Pancreas (tissue), 10 donors: ENCODE measurements at regions not wholly inside any gene's neighbourhood (a gene's known extent, or its start where the extent isn't known, plus 50 kb on each side); places are given as distances from the start of the nearest gene placed in this dataset.
A peak's percentile ranks its signal among the peaks of the same experiment; 100 is the strongest.
"Not testable (repeated sequence)": the region's sequence is repeated elsewhere in the genome, so short reads cannot be mapped to it uniquely, and the experiment has no call there.

Experiments
- ATAC-seq, 4 donors: fragments of 200-7000 bp; cut with Tn5 transposase; one replicate each; pipeline versions ENCODE4 v1.8.0 to v1.9.1; 2020; ENCODE audit warnings: mild to moderate bottlenecking in 4 of 4, moderate library complexity in 4 of 4
- DNase-seq, 6 donors: peaks; one replicate each; pipeline ENCODE4 v3.0.0-alpha.2; 2020
- FAIRE-seq: peaks from 2 replicates; lab custom pipeline; 2012; peaks lifted over from hg19 to GRCh38; lab: Jason Lieb, UNC
- H3K27ac ChIP-seq, 4 donors: fragments of 200-600 bp; sonication (generic); 1 replicate in 3 of 4; 2 replicates in 1 of 4; pipeline versions ENCODE4 v1.5.0 to v1.8.0; 2020
- H3K27me3 ChIP-seq, 4 donors: fragments of 200-600 bp; one replicate each; pipeline ENCODE4 v1.8.0; 2021
- H3K36me3 ChIP-seq, 3 donors: fragments of 200-600 bp; sonication (generic) in 1 of 3; one replicate each; pipeline versions ENCODE4 v1.5.0 to v1.8.0; 2020 to 2021
- H3K4me1 ChIP-seq, 3 donors: fragments of 200-600 bp; one replicate each; pipeline ENCODE4 v1.8.0; 2021
- H3K4me3 ChIP-seq, 4 donors: fragments of 200-600 bp; sonication (generic) in 2 of 4; one replicate each; pipeline versions ENCODE4 v1.5.0 to v1.8.0; 2020 to 2021
- H3K9me3 ChIP-seq, 4 donors: fragments of 200-600 bp; one replicate each; pipeline ENCODE4 v1.8.0; 2021
- WGBS, 2 donors: extraction: QIAGEN DNeasy Blood & Tissue Kit; methylation state at CpG; one replicate each; pipeline ENCODE4 v1.1.7; 2013; 5-methylcytosine and 5-hydroxymethylcytosine counted together
- intact Hi-C, 3 donors: fragments of 100-400 bp; cut with DNase I; formaldehyde crosslinking; loops; one replicate each; pipeline versions ENCODE4 v1.11.1 to v1.14.2; 2022
- TF ChIP-seq, protein P1 (sequence below), 4 donors: fragments of 200-600 bp; sonication (generic) in 3 of 4; IDR thresholded peaks; one replicate each; pipeline versions ENCODE4 v1.5.0 to v1.8.0; 2021; ENCODE audit warnings: antibody characterized with exemption in 4 of 4
- donor health status: healthy with polysubstance abuse.
- donor health status: DM: no; HTN: no; CAD: no; lungs with moderate emphysema.
- donor health status: DM: no; HTN: no; CAD: no.
- donor health status: control.
- donor health status: control.
- donor health status: Bipolar disorder and iron deficiency.
- donor health status: DM: yes; HTN: yes; CAD: no.
- donor health status: DM: no; HTN: no; CAD: no.
- donor health status: DM: no; HTN: no; CAD: no.
- donor health status: DM: yes; HTN: yes; CAD: no.

DNA sequence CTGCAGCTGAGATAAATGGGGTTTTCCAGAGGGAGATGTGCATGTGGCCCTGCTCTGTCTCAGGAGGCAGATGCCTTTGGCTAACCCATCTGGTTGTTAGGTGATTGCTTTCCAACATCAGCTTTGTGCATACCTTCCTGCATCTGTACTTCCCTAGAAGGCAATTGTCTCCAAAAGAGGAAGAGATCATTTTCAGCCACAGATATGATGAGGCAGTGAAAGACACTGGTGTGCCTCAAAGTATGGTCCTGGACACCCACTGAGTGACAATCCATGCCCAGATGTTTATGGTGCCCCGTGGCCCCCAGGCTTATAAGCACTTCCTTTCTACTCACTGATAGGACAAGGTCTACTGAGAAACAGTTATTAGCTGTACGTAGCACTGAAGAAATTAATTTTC, 117.5 kb upstream of the NR2F2 start:
- no peak for DNase-seq
- TF ChIP-seq, protein P1, sequence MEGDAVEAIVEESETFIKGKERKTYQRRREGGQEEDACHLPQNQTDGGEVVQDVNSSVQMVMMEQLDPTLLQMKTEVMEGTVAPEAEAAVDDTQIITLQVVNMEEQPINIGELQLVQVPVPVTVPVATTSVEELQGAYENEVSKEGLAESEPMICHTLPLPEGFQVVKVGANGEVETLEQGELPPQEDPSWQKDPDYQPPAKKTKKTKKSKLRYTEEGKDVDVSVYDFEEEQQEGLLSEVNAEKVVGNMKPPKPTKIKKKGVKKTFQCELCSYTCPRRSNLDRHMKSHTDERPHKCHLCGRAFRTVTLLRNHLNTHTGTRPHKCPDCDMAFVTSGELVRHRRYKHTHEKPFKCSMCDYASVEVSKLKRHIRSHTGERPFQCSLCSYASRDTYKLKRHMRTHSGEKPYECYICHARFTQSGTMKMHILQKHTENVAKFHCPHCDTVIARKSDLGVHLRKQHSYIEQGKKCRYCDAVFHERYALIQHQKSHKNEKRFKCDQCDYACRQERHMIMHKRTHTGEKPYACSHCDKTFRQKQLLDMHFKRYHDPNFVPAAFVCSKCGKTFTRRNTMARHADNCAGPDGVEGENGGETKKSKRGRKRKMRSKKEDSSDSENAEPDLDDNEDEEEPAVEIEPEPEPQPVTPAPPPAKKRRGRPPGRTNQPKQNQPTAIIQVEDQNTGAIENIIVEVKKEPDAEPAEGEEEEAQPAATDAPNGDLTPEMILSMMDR (IDR thresholded peaks at IDR 0.05): no peak

DNA sequence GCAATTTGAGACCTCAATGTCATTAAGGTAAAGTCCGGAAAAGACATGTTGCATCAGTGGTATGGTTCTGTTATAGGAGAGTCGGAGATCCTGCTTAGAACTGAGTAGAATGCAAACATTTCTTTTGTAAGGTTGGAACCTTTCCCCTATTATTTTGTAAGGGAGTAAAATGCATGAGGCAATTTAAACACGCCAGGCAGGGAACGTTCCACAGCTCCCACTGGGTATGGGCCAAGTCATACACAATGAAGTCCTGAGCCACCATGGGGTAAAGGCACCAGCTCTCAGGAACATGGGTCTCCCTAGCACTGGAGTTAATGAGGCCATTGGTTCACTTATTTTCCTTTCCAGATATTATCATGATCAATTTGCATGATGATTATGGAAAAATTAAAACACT, 116.6 kb upstream of the NR2F2 start:
- no peaks in the 10 kb centered on the region for H3K36me3 ChIP-seq
- ATAC-seq (no peak), FAIRE-seq (no peak), DNase-seq (no peak)
- TF ChIP-seq, protein P1 (IDR thresholded peaks at IDR 0.05): no peak
- peaks cover 3 to 7% (median 6%) of the 10 kb centered on the region in 3 donors for H3K4me1 ChIP-seq
- no peak overlapping the region for H3K27ac ChIP-seq
- H3K4me3 ChIP-seq: no peak overlapping the region
- intact Hi-C loops: no loop called here
- WGBS, 2 donors: 77 to 80% methylated on average over 4 of the region's 4 CpGs
- no peaks in the 10 kb centered on the region for H3K27me3 ChIP-seq
- no peaks in the 10 kb centered on the region for H3K9me3 ChIP-seq

More for the DNA sequence above, 117.5 kb upstream of the NR2F2 start:
- no peaks in the 10 kb centered on the region for H3K27me3 ChIP-seq
- ATAC-seq (no peak), FAIRE-seq (no peak)
- no peaks in the 10 kb centered on the region for H3K9me3 ChIP-seq
- intact Hi-C loops: no loop called here
- H3K27ac ChIP-seq: no peak overlapping the region
- H3K4me3 ChIP-seq: no peak overlapping the region
- 90 to 92% methylated on average over 2 of the region's 2 CpGs for WGBS, 2 donors
- H3K36me3 ChIP-seq: no peaks in the 10 kb centered on the region
- peaks cover 3 to 7% (median 6%) of the 10 kb centered on the region in 3 donors for H3K4me1 ChIP-seq

DNA sequence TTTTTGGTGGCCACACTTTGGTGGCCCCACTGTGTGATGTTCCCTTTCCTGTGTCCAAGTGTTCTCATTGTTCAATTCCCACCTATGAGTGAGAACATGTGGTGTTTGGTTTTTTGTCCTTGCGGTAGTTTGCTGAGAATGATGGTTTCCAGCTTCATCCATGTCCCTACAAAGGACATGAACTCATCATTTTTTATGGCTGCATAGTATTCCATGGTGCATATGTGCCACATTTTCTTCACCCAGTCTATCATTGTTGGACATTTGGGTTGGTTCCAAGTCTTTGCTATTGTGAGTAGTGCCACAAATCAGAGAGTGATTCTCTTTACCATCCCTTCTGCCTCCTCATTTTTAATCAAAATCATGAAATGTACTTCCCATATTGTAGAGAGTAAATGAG, 114.0 kb upstream of the NR2F2 start:
- FAIRE-seq, DNase-seq, ATAC-seq, H3K9me3 ChIP-seq, H3K4me1 ChIP-seq, intact Hi-C loops, H3K36me3 ChIP-seq, H3K4me3 ChIP-seq, H3K27ac ChIP-seq, H3K27me3 ChIP-seq: not testable (repeated sequence)
- no CpG with 5 or more reads among the region's 1 CpG for WGBS, 2 donors

DNA sequence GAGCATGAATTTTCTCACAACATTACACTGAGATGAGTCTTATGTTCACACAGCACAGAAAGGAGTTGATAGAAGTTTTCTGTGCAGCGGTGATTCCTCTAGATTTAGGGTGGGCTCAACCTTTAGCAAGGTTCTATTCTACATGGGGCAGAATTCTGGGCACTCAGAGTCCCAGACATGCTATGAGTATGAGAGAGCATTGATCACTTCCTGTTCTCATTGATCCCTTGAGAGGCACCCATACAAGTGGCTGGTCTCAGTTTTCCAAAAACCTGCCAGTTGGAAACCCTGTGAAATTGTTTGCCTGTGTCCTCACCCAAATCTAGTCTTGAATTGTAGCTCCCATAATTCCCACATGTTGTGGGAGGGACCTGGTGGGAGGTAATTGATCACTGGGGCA, 112.5 kb upstream of the NR2F2 start:
- no peaks in the 10 kb centered on the region for H3K9me3 ChIP-seq
- no peak overlapping the region for H3K4me3 ChIP-seq
- H3K27ac ChIP-seq: no peak overlapping the region
- H3K36me3 ChIP-seq: no peaks in the 10 kb centered on the region
- no peak for FAIRE-seq
- no peak for DNase-seq
- no peak for ATAC-seq
- WGBS, 2 donors: 97 to 99% methylated on average over 1 of the region's 1 CpG
- TF ChIP-seq, protein P1 (IDR thresholded peaks at IDR 0.05): no peak
- no peaks in the 10 kb centered on the region for H3K27me3 ChIP-seq
- intact Hi-C loops: no loop called here
- H3K4me1 ChIP-seq: no peaks in the 10 kb centered on the region

DNA sequence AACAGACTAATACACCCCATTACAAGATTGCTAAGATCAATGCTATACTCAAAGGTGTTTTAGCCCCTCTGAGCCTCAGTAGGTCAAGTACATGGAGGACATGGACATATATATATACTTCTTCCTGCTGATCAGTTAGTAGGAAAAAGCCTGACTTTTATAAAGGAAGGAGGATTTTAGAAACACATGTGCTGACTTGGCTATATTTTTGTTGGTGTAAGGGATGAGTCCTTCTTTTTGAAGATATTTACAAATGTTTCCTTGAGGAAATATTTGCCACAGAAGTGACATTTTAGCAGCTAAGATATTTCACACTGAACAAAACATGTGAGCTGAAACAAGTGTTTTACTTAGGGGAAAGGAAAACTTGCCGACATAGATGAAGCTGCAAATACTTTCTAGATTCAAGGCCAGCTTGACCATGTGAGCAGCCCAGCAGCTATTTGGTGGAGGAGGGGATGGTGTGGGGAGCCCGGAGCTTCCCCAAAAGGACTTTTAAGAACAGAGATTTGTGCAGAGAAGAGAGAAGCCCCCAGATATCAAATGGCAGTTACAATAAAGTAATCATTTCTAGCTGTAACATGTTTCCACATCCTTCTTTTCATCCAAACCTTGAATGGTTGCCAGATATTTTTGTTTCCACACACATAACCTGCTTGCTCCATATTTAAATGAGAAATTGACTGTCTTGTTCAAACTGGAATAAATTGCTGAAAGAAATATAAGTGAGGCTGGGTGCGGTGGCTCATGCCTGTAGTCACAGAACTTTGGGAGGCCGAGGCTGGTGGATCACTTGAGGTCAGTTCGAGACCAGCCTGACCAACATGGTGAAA, 111.7 kb upstream of the NR2F2 start:
- Histone ChIP-seq H3K27ac (no peak overlapping the region), H3K27me3 (no peaks in the 10 kb centered on the region), H3K36me3 (no peaks in the 10 kb centered on the region), H3K9me3 (no peaks in the 10 kb centered on the region), H3K4me3 (no peak overlapping the region), H3K4me1 (no peaks in the 10 kb centered on the region)
- WGBS, 2 donors: 57 to 59% methylated on average over 5 of the region's 5 CpGs
- FAIRE-seq (no peak), DNase-seq (no peak), ATAC-seq (peak in 1 of 4 donors; percentile 36)
- intact Hi-C loops: no loop called here
- TF ChIP-seq, protein P1 (IDR thresholded peaks at IDR 0.05): no peak
